ENCODE measurements at regions not wholly inside any gene's neighbourhood (a gene's known extent, or its start where the extent isn't known, plus 50 kb on each side); places are given as distances from the start of the nearest gene placed in this dataset.

- TF ChIP-seq CTCF (optimal IDR thresholded peaks at IDR 0.05 in 1 of 3, IDR thresholded peaks at IDR 0.05 in 1 of 3, conservative IDR thresholded peaks at IDR 0.05 in 1 of 3; ENCODE audit: extremely low read depth in 1 of 3, insufficient read depth in 2 of 3, low read length in 3 of 3) (no peak), EZH2 (IDR thresholded peaks at IDR 0.05; ENCODE audit: low read length) (no peak)
Observed at GRCh38 chr4:111681270-111681669, 464.0 kb upstream of the FAM241A start.

All from keratinocyte (primary cell).